Dedifferentiated amniotic fluid mesenchymal stem cell (primary cell): ENCODE measurements at regions not wholly inside any gene's neighbourhood (a gene's known extent, or its start where the extent isn't known, plus 50 kb on each side); places are given as distances from the start of the nearest gene placed in this dataset.

Experiments used
- DNase-seq: peaks from one replicate; pipeline ENCODE4 v3.0.0-alpha.2; 2016; ENCODE audit errors: extremely low spot score

DNA sequence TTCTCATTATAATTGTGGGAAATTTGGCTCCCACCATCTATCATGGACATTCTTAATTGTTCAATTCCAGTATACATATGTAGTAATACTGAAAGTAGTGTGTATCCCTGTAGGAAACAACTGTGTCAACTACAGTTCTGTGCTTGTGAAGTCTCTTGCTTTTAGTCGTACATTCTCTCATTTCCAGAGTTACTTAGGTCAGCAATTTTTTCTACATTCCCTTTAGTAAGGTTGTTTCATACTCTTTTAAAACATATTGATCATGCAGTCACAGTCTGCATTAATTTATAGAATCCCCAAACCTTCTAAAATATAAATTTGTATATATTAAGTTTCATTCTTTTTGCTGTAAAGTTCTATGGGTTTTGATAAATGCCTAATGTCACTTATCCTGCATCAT lies 289.2 kb upstream of the PCDH10 start:
- DNase-seq = no peak

DNA sequence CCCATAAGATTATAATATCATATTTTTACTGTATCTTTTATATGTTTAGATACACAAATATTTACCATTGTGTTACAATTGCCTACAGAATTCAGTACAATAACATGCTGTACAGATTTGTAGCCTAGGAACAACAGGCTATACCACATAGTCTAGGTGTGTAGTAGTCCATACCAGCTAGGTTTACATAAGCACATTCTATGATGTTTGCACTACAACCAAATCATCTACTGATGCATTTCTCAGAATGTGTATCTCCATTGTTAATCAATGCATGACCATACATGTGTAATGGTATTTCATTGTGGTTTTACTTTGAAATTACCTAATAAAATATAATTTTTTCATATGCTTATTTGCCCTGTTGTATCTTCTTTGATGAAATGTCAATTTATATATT lies 288.1 kb upstream of the PCDH10 start:
- DNase-seq = no peak

DNA sequence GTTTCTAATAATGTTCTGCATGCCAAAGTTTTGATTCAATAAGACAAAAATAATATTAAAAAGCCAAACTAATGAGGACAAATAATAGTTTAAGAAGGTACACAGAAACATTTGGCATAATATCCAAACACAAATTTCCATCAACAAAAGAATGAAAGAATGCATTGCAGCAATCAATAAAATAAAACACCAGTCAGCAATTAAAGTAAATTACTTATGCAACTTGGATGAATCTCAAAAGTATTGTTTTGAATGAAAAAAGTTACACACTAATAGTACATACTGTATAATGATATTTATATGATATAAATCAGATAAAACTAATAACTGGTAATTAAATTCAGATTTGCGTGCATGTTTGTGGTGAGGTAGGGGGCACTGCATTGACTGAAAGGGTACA lies 285.5 kb upstream of the PCDH10 start:
- no peak for DNase-seq

DNA sequence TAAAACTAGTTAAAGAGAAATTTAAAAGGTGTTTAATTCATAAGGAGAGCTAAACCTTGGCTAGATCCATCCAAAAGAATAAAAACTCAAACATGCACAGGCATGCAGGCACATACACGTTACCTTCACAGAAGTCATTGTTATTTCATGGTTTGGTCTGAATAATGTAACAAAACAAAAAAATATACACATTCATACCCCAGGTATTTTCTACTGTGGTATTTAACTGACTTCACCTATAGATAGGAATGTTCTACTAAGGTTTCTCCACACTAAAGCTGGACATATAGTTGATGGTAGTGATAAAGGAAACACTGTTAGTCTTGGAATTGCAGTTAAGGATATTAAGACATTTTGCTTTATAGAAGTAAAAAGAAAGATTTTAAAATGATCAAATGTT lies 283.6 kb upstream of the PCDH10 start:
- no peak for DNase-seq

DNA sequence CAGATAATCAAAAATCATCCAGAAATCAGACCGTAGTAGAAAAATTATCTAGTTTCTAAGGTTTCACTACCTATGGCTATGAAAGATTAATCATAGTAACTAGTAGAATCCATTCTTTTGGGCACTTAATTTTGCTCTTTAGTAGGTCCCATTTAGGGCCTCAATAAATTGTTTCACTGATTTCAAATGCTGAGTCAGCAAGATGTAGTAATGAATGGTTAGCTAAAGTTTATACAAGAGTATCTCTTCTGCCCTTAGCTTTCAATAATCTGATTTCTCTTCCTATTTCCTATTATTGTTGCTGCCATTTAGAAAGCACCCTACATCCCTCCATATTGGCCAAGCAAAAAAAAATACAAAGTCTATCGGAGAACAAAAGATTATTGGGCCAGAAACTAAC lies 283.2 kb upstream of the PCDH10 start:
- no peak for DNase-seq

DNA sequence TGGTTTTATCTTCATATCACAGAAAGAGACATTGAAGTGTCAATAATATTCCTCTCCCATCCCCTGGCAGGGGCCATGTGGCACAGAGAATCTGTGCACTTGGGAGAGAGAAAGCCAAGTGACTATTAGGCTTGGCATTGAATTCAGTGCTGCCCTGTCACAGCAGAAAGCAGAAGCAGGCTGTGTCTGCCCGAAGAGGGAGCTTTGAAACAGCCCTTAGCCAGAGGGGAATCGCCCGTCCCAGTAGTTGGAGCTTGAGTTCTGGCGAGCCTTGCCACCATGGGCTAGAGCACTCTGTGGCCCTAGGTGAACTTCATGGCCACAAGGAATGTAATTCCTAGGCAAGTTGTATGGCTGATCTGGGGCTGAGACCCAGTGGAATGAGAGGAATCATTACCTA lies 282.5 kb upstream of the PCDH10 start:
- DNase-seq = no peak

DNA sequence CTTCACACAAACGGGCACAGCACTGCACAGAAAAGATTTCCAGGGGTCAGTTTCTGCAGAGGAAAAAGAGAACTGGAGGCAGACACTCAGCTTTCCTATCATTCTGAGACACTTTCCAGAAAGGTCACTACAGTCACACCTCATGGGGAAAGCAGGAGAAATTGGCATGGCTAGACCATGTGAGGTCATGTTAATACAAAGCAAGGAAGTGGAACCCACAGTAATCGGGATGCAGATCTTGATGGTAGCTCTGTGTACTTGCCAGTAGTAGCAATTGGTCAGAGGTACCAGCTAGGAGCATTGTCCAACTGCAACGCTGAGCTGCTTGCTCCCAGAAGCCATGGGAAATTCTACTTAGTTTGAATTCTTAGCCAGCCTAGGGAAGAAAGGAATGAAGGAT lies 255.3 kb upstream of the PCDH10 start:
- DNase-seq = no peak

DNA sequence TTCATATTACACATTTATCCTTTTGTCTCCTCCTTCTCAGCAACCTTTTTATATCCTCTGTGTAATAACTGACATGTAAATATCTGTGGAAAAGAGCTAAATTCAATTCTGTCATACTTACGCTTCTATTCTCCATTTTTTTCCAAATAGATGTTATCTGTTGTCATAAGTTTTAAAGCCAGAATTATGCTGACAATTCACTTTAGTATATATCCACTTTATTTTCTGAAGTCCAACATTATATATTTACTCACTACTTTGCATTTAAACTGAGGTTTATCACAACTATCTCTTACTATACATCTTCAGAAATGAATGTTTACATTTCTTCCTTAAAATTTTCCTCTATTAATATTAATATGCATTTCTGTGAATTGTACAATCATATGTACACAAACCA lies 247.9 kb upstream of the PCDH10 start:
- DNase-seq = no peak

DNA sequence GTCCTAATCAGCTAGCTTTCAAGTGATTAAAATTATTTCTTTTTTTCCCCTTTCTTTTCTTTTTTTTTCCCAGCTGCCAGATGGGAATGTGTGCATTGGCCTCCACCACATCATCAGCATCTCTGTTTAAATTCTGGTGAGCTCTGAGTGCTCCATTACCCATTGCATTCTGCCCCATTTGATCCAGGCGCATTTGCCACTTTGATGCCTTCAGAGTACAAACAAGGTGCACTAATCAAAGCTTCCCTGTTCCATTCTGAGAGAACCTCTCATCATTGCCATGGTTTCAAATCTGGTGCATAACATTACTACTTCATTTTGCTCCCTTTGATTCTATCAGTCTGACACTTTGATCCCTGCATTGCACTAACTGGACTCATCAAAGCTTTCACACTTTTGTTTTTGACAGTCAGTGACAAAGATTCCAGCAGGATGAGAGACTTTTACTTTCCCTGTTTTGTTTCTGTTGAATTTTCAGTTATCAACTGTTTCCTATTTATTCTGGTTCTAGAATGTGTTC lies 238.8 kb upstream of the PCDH10 start:
- no peak for DNase-seq

DNA sequence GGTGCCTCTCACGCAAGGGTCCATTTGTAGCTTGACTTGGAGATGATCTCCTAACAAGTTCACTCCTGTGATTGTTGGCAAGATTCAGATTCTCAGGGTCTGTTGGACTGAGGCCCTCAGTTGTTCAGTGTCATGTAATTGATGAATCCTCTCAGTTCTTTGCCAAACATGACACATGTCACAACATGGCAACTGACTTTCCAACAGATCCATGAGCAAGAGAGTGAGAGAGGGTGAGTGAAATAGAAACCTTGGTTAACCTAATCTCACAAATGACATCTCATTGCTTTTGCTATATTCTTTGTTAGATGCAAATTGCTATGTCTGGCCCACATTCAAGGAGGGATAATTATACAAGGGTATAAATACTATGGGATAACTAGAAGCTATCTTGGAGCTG lies 231.0 kb upstream of the PCDH10 start:
- DNase-seq = no peak

DNA sequence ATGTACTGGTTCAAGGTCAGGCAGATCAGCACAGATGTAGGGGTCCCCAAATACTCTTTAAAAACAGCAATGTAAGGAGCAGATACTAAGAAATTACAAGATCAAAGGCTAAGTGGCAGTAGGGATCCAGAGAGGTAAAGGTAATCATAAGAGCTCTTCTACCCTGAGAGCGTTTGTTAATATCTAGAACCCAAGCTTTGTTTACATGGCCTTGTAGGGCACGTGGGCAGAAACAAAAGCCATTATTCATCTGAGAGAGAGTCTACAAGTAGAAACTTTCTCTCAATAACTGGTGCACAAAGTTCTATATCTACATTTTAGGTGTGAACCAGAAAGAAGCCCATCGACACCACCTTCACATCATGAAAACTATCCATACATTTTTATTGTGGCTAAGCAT lies 225.6 kb upstream of the PCDH10 start:
- no peak for DNase-seq

DNA sequence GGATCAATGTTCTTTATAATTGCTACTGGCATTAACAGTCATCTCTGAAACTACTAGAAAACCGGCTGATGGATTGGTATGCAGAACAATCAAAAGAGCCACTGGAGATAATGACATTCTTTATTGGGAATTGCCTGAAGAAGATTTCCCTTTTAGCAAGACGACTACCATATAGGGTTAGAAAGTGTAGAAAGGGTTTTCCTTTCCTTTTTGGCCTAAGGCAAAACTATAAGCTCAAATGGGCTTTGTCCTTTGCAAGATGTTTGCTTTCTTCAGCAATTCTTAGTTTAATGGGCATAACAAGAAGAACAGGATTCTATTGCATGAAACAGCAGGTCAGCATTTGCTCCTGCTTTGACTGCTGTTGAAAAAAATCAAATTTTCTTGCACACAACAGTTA lies 214.2 kb upstream of the PCDH10 start:
- DNase-seq = no peak

DNA sequence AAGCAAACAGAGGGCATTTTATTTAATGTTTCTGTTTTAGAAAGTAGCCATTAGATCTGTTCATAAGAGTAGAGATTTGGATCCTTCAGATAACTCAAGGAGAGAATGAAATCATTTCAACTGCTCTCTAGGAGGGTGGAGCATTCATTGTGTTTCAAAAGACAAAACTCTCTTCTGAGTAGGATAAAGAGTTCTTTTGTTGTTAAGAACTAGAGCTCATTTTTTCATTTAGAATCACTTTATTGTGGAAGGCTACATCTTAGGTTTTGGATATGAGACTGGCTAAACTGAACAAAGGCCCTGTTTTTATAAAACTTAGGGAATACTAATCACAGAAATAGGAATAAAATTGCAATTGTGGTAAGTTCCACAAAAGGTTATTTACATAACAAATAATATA lies 193.9 kb upstream of the PCDH10 start:
- DNase-seq = no peak

DNA sequence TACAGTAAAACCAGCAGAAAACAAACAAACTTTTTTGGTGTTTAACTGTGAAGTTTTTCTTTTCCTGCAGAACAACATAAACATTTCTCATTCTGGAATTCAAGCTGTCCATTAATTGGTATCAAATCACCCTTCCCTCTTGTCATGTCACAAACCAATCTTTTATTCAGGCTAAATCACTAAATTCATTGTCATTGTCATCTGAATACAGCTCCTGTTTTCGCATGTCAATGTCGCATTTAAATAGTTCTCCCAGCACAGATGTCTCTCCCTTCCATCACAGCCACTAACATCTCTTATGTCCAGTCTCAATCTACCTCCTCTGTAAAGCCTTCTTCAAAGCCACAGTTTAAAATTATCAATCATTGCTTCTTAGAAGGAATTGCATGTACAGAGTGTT lies 192.1 kb upstream of the PCDH10 start:
- DNase-seq = no peak

DNA sequence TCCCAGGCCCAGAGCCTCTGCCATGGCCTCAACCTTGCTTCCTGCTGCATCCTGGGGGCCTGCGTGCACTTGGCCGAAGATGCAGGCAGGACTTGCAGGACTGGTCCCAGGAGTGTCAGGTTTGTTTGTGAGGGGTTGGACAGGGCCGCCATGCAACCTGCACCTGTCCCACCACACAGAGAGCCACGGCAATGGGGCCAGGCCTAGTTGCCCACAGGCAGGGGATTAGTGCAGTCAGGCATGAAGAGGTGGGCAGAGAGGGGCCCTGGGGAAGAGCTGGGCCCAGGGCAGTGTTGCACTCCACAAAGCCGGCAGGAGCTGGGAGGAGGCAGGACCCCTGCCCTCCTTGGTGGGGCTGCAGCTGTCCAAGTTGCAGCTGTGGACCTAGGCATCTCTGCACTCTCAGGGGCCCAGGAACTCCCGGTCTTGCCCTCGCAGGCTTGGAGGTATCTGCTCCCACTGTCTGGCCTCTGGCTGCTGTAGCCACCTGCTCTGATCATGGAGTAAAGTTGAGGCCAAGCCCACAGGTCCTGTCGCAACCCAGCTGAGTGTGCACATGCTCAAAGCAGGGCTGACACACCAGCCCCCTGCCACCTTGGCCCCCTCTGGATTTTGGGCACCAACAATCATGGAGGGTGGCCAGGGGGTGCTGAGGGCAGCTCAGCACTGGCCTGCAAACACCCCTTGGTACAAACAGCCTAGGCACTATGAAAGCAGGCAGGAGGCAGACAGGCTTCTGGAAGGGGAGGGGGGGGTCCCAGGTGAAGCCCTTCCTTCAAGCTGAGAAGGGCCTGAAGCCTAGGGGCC lies 190.4 kb upstream of the PCDH10 start:
- DNase-seq = no peak

DNA sequence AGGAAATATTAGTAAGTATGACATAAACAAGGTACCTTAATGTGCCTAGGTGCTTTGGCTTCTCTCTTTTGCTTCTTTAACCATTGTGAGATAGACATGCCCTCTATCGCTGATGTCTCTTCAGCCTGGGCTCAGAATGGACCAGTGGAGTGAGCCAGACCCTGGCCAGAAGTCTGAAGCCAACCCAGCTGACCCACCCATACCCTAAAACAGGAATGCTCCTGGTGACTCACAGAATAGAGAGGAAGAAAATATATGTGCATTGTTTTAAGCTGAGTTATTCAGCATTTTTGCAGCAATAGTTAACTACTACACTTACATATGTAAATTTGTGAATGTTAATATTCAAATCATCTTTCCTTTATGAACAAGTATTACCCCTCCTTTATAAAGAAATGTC lies 167.5 kb upstream of the PCDH10 start:
- DNase-seq = no peak

DNA sequence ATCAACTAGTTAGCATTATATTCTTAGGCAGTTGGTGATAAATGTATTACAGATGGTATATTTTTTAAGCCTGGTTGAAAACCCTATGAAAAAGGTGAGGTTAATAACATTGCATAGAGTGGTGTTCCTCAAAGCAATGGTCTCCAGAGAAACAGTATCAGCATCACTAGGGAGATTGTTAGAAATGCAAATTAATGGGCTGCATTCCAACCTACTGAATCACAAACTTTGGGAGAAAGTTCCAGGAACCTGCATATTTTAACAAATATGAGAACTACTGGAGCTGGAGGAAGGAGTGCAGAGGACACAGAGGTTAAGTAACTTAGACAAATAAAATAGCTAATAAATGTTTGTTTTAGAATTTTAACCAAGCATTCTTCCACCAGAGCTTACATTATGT lies 166.9 kb upstream of the PCDH10 start:
- DNase-seq = no peak

DNA sequence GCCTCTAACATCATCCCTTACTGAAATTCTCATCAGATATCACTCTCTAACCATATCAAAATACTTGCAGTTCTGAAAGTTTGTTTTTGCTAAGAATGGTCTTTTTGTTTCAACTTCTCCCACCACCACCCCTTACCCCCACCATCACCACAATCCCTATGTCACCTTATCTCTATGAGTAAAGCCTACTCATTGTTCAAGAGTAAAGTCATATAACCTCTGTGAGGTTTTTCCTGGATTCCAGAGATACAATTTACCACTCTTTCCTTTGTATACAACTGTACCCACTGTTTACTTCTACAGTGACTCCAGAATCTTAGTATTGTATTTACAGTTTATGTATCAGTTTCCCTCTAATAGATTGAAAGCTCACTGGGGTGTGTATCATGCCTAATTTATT lies 158.0 kb upstream of the PCDH10 start:
- DNase-seq = no peak

DNA sequence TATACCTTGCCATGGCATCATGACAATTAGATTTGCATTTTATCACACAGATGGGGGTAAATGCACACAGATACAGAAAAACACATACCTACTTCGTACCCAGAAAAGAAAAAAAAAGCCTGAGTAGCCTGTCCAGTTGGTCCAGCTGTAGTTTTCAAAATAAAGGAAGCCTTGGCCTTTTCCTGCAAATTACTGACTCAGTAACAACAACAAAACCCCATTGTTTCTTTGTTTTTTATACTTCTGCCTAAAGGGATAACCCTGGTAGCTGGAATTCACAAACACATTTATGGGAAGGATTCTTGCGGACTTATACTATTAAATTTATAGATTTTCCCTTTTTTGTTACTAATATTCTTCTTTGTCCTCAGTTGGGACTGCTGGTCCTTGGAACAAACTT lies 156.4 kb upstream of the PCDH10 start:
- DNase-seq = no peak

DNA sequence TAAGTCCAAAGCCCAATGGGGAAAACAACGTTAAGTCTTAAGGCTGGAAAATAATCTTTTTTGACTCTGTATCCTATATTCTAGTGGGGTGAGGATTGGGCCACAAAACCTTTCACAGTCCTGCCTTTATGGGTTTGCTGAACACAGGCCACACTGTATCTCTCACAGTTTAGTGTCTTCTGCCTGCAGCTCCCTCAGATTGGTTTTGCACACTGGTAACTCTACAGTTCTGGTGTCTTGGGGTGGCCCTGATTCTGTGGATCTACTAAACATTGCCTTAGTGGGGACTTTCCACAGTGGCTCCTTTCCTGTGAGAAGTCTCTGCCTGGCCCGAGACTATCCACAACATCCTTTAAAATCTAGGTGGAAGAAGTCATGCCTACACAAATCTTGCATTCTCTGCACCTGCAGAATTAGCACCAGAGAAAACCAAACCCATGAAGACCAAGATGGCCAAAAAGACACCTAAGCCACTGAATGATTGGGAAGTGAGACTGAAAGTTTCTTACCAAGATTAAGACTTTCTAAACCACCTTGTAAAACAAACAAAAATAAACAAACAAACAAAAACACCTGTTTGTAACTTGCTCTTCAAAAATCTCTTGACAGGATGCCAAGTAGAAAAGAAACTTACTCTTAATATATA lies 150.4 kb upstream of the PCDH10 start:
- no peak for DNase-seq

DNA sequence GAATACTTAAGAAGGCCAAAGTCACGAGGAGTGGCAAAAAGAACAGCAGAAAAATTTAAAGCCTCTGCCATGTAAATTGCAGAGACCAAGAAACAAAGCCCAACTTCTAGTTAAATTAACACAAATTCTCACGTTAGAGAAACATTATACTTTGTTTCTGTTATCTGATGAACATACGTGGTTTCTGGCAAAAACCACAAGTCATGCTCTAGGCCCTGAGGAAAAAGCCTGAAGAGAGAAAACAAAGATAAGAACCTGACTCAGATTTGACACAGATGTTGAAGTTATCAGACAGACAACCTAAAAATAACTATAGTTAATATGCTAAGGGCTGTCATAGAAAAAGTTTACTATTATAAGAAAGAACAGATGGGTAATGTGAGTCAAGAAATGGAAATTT lies 149.1 kb upstream of the PCDH10 start:
- DNase-seq = peak; percentile 30

DNA sequence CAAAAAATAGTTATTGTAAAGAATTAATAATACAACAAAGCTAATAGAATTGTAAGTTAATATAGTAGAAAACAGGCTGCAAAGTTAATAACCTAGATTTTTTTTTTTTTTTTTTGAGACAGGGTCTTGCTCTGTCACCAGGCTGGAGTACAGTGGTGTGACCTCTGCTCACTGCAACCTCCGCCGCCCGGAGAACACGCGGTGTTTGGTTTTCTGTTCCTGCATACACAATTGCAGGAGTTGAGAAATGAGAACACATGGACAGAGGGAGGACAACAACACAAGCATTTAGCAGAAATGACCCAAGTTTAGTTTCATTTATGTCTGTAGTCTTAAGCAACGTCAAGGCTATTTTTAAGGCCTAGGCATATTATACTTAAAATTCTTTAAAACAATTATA lies 145.9 kb upstream of the PCDH10 start:
- DNase-seq = no peak

DNA sequence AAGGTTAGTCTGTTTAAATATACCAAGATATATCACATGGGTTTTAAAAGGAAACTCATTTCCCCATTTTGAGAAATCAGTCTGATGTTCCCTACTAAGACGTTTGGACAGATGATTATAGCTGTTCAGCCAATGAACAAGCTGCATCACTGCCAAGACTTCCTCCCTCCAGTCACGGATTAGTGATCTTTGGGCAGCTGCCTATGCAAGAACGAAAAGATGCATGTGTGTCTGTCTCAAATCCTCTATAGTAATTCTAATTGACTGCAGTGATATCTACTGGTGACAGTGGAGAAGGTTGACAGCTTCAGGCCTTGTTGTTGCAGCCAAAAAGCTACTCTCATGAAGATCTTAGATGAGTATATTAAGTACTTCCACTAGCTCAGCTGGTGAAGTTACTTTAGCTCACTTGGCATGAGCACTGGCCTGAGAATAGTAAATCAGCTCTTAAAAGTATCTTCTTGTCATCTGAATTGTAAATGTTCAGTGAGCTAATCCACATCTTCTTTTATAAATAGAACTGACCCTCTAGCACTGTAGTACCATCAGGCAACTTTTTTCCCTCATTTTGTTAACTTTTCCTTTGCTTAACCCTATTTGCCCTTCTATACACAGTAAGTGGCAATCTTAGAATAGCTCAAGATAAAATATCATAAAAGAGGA lies 134.5 kb upstream of the PCDH10 start:
- DNase-seq = no peak
